Prostate gland (tissue), 2 donors: ENCODE measurements at regions not wholly inside any gene's neighbourhood (a gene's known extent, or its start where the extent isn't known, plus 50 kb on each side); places are given as distances from the start of the nearest gene placed in this dataset.

Source experiments
- POLR2AphosphoS5 ChIP-seq: sonication (generic); formaldehyde crosslinking; IDR thresholded peaks from one replicate; pipeline ENCODE4 v1.6.1; 2017; ENCODE audit warnings: antibody characterized with exemption
- TF ChIP-seq, protein P1 (sequence below), 4 experiments: fragments of 200-600 bp in 2 of 4; fragments of 450-650 bp in 2 of 4; sonication (generic) in 2 of 4; IDR thresholded peaks; 1 replicate in 3 of 4; 2 replicates in 1 of 4; pipeline ENCODE4 v1.5.1; 2016 to 2019; ENCODE audit warnings: antibody characterized with exemption in 4 of 4, mild to moderate bottlenecking in 2 of 4, moderate library complexity in 2 of 4

DNA sequence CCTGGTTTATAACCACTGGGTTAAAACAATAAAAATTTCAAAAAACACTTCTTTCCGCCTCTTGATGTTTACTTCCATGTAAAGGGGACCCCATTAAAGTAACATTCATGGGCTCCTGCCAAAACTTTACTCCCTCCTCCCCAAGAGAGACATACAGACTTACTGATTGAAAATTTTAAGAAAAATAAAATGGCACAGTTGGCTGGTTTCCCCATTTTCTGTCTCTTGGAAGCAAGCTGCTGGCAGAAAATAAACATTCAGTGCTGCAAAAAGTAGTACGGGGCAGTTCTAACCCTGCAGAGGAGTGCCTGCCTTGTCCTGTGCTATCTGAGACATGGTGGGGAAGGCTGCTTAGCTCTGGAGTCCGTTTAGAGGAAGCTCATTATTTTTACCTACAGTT lies 187.3 kb upstream of the INTU start:
- TF ChIP-seq, protein P1, sequence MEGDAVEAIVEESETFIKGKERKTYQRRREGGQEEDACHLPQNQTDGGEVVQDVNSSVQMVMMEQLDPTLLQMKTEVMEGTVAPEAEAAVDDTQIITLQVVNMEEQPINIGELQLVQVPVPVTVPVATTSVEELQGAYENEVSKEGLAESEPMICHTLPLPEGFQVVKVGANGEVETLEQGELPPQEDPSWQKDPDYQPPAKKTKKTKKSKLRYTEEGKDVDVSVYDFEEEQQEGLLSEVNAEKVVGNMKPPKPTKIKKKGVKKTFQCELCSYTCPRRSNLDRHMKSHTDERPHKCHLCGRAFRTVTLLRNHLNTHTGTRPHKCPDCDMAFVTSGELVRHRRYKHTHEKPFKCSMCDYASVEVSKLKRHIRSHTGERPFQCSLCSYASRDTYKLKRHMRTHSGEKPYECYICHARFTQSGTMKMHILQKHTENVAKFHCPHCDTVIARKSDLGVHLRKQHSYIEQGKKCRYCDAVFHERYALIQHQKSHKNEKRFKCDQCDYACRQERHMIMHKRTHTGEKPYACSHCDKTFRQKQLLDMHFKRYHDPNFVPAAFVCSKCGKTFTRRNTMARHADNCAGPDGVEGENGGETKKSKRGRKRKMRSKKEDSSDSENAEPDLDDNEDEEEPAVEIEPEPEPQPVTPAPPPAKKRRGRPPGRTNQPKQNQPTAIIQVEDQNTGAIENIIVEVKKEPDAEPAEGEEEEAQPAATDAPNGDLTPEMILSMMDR (IDR thresholded peaks at IDR 0.05): no peak
- no peak for TF ChIP-seq POLR2AphosphoS5
